Sigmoid colon (tissue), 6 donors: ENCODE measurements at regions not wholly inside any gene's neighbourhood (a gene's known extent, or its start where the extent isn't known, plus 50 kb on each side); places are given as distances from the start of the nearest gene placed in this dataset.

Experiments
- DNase-seq: peaks from one replicate; pipeline ENCODE4 v3.0.0-alpha.2; 2019
- H3K27ac ChIP-seq, 4 donors: fragments of 200-600 bp; sonication (generic); one replicate each; pipeline ENCODE4 v1.5.1; 2016 to 2019; ENCODE audit warnings: mild to moderate bottlenecking in 1 of 4
- H3K27me3 ChIP-seq, 3 donors: fragments of 200-600 bp; sonication (generic); one replicate each; pipeline ENCODE4 v1.5.1; 2019; ENCODE audit warnings: mild to moderate bottlenecking in 1 of 3
- H3K36me3 ChIP-seq, 4 donors: fragments of 200-600 bp; sonication (generic); one replicate each; pipeline ENCODE4 v1.5.1; 2016 to 2019
- H3K4me1 ChIP-seq, 4 donors: fragments of 200-600 bp; sonication (generic); one replicate each; pipeline ENCODE4 v1.5.1; 2017 to 2019
- H3K4me3 ChIP-seq, 4 donors: fragments of 200-600 bp; sonication (generic); one replicate each; pipeline ENCODE4 v1.5.1; 2017 to 2019; ENCODE audit warnings: mild to moderate bottlenecking in 2 of 4, moderate library complexity in 1 of 4
- H3K9me3 ChIP-seq, 4 donors: fragments of 200-600 bp in 3 of 4; sonication (generic) in 3 of 4; one replicate each; pipeline versions ENCODE4 v1.5.1 to v1.6.1; 2013 to 2019
- CTCF ChIP-seq, 4 experiments: fragments of 450-650 bp in 3 of 4; fragments of 200-600 bp in 1 of 4; IDR thresholded peaks; one replicate each; pipeline ENCODE4 v1.5.1; 2016 to 2019; ENCODE audit warnings: antibody characterized with exemption in 4 of 4, mild to moderate bottlenecking in 3 of 4, moderate library complexity in 2 of 4
- EP300 ChIP-seq, 4 donors: sonication (generic); formaldehyde crosslinking; IDR thresholded peaks; one replicate each; pipeline ENCODE4 v1.6.1; 2017; ENCODE audit warnings: antibody characterized with exemption in 4 of 4
- POLR2A ChIP-seq, 2 donors: fragments of 450-650 bp; IDR thresholded peaks; one replicate each; pipeline ENCODE4 v1.6.1; 2016; ENCODE audit warnings: antibody characterized with exemption in 2 of 2, mild to moderate bottlenecking in 2 of 2, moderate library complexity in 2 of 2
- POLR2AphosphoS5 ChIP-seq, 4 donors: sonication (generic); formaldehyde crosslinking; IDR thresholded peaks; one replicate each; pipeline ENCODE4 v1.6.1; 2017; ENCODE audit warnings: antibody characterized with exemption in 4 of 4
- WGBS, 2 donors: extraction: QIAGEN DNeasy Blood & Tissue Kit; methylation state at CpG; one replicate each; pipeline ENCODE4 v1.1.7; 2013; 5-methylcytosine and 5-hydroxymethylcytosine counted together
- intact Hi-C: fragments of 100-400 bp; cut with DNase I; formaldehyde crosslinking; loops from one replicate; pipeline ENCODE4 v1.15.1; 2023
- donor health status: healthy with polysubstance abuse.
- donor health status: healthy.

GRCh38 chr11:70756756-70757155 is 358.4 kb downstream of the CTTN start:
- TF ChIP-seq CTCF (IDR thresholded peaks at IDR 0.05) (no peak), POLR2A (IDR thresholded peaks at IDR 0.05) (no peak), EP300 (IDR thresholded peaks at IDR 0.05) (no peak), POLR2AphosphoS5 (IDR thresholded peaks at IDR 0.05) (no peak)
- Histone ChIP-seq H3K36me3 (no peaks in the 10 kb centered on the region), H3K4me1 (peaks cover 0 to 9% (median 3%) of the 10 kb centered on the region in 4 donors), H3K9me3 (peaks cover 0 to 3% (median 0%) of the 10 kb centered on the region in 4 donors), H3K4me3 (no peak overlapping the region), H3K27ac (no peak overlapping the region), H3K27me3 (no peaks in the 10 kb centered on the region)
- no peak for DNase-seq
- 84 to 86% methylated on average over 7 of the region's 7 CpGs for WGBS, 2 donors
- intact Hi-C loops: no loop called here

- intact Hi-C loops: no loop called here
- no peaks in the 10 kb centered on the region for H3K27me3 ChIP-seq
- peaks cover 0 to 9% (median 3%) of the 10 kb centered on the region in 4 donors for H3K4me1 ChIP-seq
- no peak overlapping the region for H3K4me3 ChIP-seq
- no peak for TF ChIP-seq EP300 (IDR thresholded peaks at IDR 0.05)
- TF ChIP-seq POLR2A (IDR thresholded peaks at IDR 0.05): no peak
- TF ChIP-seq CTCF (IDR thresholded peaks at IDR 0.05): no peak
- no peak for TF ChIP-seq POLR2AphosphoS5 (IDR thresholded peaks at IDR 0.05)
- H3K27ac ChIP-seq: no peak overlapping the region
- WGBS, 2 donors: 87 to 88% methylated on average over 8 of the region's 8 CpGs
- H3K36me3 ChIP-seq: no peaks in the 10 kb centered on the region
- H3K9me3 ChIP-seq: peaks cover 0 to 3% (median 0%) of the 10 kb centered on the region in 4 donors
- peak; percentile 32 for DNase-seq
These were observed 358.9 kb downstream of the CTTN start for GRCh38 chr11:70757241-70757640.

- TF ChIP-seq POLR2AphosphoS5 (IDR thresholded peaks at IDR 0.05): no peak
- no peak for TF ChIP-seq POLR2A (IDR thresholded peaks at IDR 0.05)
- TF ChIP-seq CTCF (IDR thresholded peaks at IDR 0.05): no peak
- TF ChIP-seq EP300 (IDR thresholded peaks at IDR 0.05): no peak
- H3K27ac ChIP-seq: no peak overlapping the region
- WGBS, 2 donors: 92 to 95% methylated on average over 20 of the region's 20 CpGs
- H3K27me3 ChIP-seq: no peaks in the 10 kb centered on the region
- peak; percentile 45 for DNase-seq
- H3K36me3 ChIP-seq: no peaks in the 10 kb centered on the region
- intact Hi-C loops: no loop called here
- H3K4me3 ChIP-seq: no peak overlapping the region
- peaks cover 0 to 9% (median 3%) of the 10 kb centered on the region in 4 donors for H3K4me1 ChIP-seq
- peaks cover 0 to 3% (median 0%) of the 10 kb centered on the region in 4 donors for H3K9me3 ChIP-seq
These were observed 359.9 kb downstream of the CTTN start for GRCh38 chr11:70758206-70758605.

GRCh38 chr11:70759846-70760245 is 361.5 kb downstream of the CTTN start:
- Histone ChIP-seq H3K27ac (no peak overlapping the region), H3K9me3 (peaks cover 0 to 3% (median 0%) of the 10 kb centered on the region in 4 donors), H3K36me3 (no peaks in the 10 kb centered on the region), H3K27me3 (no peaks in the 10 kb centered on the region), H3K4me1 (peaks cover 0 to 9% (median 3%) of the 10 kb centered on the region in 4 donors), H3K4me3 (no peak overlapping the region)
- WGBS, 2 donors: 94 to 95% methylated on average over 8 of the region's 8 CpGs
- peak; percentile 28 for DNase-seq
- intact Hi-C loops: no loop called here
- TF ChIP-seq CTCF (IDR thresholded peaks at IDR 0.05) (no peak), POLR2A (IDR thresholded peaks at IDR 0.05) (no peak), EP300 (IDR thresholded peaks at IDR 0.05) (no peak), POLR2AphosphoS5 (IDR thresholded peaks at IDR 0.05) (no peak)

- no peak overlapping the region for H3K27ac ChIP-seq
- intact Hi-C loops: no loop called here
These were observed 362.2 kb downstream of the CTTN start for GRCh38 chr11:70760416-70761020.

More at GRCh38 chr11:70760416-70761020, 362.2 kb downstream of the CTTN start:
- no peak for DNase-seq
- Histone ChIP-seq H3K4me1 (peaks cover 0 to 6% (median 3%) of the 10 kb centered on the region in 4 donors), H3K36me3 (no peaks in the 10 kb centered on the region), H3K4me3 (no peak overlapping the region), H3K27me3 (no peaks in the 10 kb centered on the region), H3K9me3 (peaks cover 0 to 3% (median 0%) of the 10 kb centered on the region in 4 donors)
- no peak for TF ChIP-seq POLR2A (IDR thresholded peaks at IDR 0.05)
- no peak for TF ChIP-seq POLR2AphosphoS5 (IDR thresholded peaks at IDR 0.05)
- no peak for TF ChIP-seq EP300 (IDR thresholded peaks at IDR 0.05)
- no peak for TF ChIP-seq CTCF (IDR thresholded peaks at IDR 0.05)
- 85 to 88% methylated on average over 9 of the region's 9 CpGs for whole genome bisulfite sequencing, 2 donors
